ENCODE measurements at regions not wholly inside any gene's neighbourhood (a gene's known extent, or its start where the extent isn't known, plus 50 kb on each side); places are given as distances from the start of the nearest gene placed in this dataset.

DNA sequence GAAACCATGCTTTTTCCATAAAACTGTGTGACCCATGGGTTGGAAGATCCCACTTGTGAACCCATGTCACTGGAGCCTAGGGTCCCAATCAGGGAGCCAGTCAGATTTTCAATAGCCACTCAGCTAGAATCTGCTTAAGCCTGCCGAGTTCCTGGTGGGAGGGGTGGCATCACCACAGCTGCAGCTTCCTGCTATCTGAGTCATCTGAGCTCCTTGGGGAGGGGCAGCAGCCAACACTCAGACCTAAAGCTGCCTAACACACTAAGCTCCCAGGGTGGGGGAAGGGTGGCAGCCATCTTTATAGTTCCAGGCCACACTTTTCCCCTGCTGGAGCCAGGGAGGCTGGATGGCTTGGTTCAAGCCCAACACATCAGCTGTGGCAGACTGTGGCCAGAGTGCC is 350.1 kb downstream of the C4orf33 start:
- Histone ChIP-seq H3K79me2 (ENCODE audit: control insufficient read depth, insufficient read depth, low read length) (no peaks in the 10 kb centered on the region), H3K27me3 (ENCODE audit: control insufficient read depth, insufficient read depth, low read length) (no peaks in the 10 kb centered on the region), H3K27ac (ENCODE audit: insufficient read depth, low read length) (no peak overlapping the region), H4K20me1 (ENCODE audit: control insufficient read depth, extremely low read depth, insufficient read depth, low read length) (no peaks in the 10 kb centered on the region), H3K36me3 (ENCODE audit: control insufficient read depth, insufficient read depth, low read length) (no peaks in the 10 kb centered on the region), H3K4me2 (ENCODE audit: extremely low read depth, insufficient read depth, low read length) (no peak overlapping the region), H3K9me3 (ENCODE audit: control insufficient read depth, insufficient read depth, low read depth, low read length) (no peaks in the 10 kb centered on the region), H3K9ac (ENCODE audit: insufficient read depth, low read length) (no peak overlapping the region), H2AFZ (ENCODE audit: low read length) (no peak overlapping the region), H3K4me3 (replicated peaks in 1 of 4; ENCODE audit: control extremely low read depth in 1 of 4, insufficient read depth in 1 of 4, low read depth in 3 of 4, low read length in 4 of 4) (no peak overlapping the region), H3K4me1 (ENCODE audit: control insufficient read depth, extremely low read depth, insufficient read depth, low read length) (no peaks in the 10 kb centered on the region)
- TF ChIP-seq EZH2 (IDR thresholded peaks at IDR 0.05; ENCODE audit: low read length, missing control alignments) = no peak
- TF ChIP-seq, protein P1, sequence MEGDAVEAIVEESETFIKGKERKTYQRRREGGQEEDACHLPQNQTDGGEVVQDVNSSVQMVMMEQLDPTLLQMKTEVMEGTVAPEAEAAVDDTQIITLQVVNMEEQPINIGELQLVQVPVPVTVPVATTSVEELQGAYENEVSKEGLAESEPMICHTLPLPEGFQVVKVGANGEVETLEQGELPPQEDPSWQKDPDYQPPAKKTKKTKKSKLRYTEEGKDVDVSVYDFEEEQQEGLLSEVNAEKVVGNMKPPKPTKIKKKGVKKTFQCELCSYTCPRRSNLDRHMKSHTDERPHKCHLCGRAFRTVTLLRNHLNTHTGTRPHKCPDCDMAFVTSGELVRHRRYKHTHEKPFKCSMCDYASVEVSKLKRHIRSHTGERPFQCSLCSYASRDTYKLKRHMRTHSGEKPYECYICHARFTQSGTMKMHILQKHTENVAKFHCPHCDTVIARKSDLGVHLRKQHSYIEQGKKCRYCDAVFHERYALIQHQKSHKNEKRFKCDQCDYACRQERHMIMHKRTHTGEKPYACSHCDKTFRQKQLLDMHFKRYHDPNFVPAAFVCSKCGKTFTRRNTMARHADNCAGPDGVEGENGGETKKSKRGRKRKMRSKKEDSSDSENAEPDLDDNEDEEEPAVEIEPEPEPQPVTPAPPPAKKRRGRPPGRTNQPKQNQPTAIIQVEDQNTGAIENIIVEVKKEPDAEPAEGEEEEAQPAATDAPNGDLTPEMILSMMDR (conservative IDR thresholded peaks at IDR 0.05 in 1 of 2, IDR thresholded peaks at IDR 0.05 in 1 of 2; ENCODE audit: low read depth in 1 of 2, low read length in 2 of 2) = no peak
- DNase-seq (ENCODE audit: low read depth in 2 of 2) = no peak

DNA sequence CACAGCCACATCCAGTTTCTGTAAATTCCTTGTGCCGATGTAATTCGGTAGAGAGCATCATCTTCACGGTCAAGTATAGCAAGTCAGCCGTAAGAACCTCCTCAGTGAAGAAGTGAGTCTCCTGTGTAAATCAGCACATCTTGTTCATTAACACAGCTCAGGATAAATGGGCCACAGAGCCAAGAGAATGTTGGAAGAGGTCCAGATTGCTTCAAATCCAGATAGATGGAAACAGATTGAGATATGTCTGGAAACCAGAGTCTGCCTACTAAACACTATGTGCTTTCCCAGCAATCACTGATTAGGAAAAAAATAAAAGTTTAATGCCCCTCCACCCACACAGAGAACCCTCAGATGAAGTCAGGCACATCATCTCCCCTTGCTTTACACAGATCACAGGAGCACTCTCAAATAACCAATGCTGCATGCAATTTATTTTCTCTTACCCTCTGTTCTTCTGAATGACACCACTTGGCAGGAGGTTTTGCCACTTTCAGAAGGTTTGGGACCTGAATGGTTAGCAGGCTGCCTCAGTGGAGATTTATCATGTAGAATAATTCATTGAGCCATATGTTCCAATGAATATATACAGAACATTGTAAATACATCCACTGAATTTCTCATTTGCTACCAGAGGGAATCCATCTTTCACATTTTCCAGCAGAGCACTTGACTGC is 357.7 kb downstream of the C4orf33 start:
- H3K9me3 ChIP-seq (ENCODE audit: control insufficient read depth, insufficient read depth, low read depth, low read length) = no peaks in the 10 kb centered on the region
- no peak overlapping the region for H3K9ac ChIP-seq (ENCODE audit: insufficient read depth, low read length)
- DNase-seq (ENCODE audit: low read depth in 2 of 2) = no peak
- TF ChIP-seq, protein P1 (conservative IDR thresholded peaks at IDR 0.05 in 1 of 2, IDR thresholded peaks at IDR 0.05 in 1 of 2; ENCODE audit: low read depth in 1 of 2, low read length in 2 of 2) = no peak
- TF ChIP-seq EZH2 (IDR thresholded peaks at IDR 0.05; ENCODE audit: low read length, missing control alignments) = no peak
- no peaks in the 10 kb centered on the region for H3K79me2 ChIP-seq (ENCODE audit: control insufficient read depth, insufficient read depth, low read length)
- H3K27ac ChIP-seq (ENCODE audit: insufficient read depth, low read length) = no peak overlapping the region
- no peaks in the 10 kb centered on the region for H4K20me1 ChIP-seq (ENCODE audit: control insufficient read depth, extremely low read depth, insufficient read depth, low read length)
- H3K4me2 ChIP-seq (ENCODE audit: extremely low read depth, insufficient read depth, low read length) = no peak overlapping the region
- H3K27me3 ChIP-seq (ENCODE audit: control insufficient read depth, insufficient read depth, low read length) = no peaks in the 10 kb centered on the region
- no peak overlapping the region for H3K4me3 ChIP-seq (replicated peaks in 1 of 4; ENCODE audit: control extremely low read depth in 1 of 4, insufficient read depth in 1 of 4, low read depth in 3 of 4, low read length in 4 of 4)
- H3K4me1 ChIP-seq (ENCODE audit: control insufficient read depth, extremely low read depth, insufficient read depth, low read length) = no peaks in the 10 kb centered on the region
- H3K36me3 ChIP-seq (ENCODE audit: control insufficient read depth, insufficient read depth, low read length) = no peaks in the 10 kb centered on the region
- H2AFZ ChIP-seq (ENCODE audit: low read length) = no peak overlapping the region

DNA sequence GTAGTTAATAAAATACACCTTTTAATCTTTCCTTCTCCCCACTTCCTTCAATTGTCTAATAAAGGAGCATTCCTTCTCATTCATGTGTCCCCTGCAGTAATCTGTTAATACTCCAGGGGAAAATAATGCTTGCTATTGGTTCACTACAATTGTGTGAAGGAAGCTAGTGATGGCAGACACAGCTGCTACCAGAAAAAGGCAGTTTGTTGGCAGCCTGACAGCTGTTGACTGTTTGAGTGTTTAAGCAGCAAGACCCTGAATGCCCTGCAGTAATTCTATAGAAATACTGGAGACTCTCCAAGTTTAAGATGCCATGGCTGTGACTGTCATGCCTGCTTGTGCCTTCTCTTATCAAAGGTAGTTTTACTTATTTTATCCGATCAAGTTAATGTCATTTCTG is 359.5 kb downstream of the C4orf33 start:
- Histone ChIP-seq H3K79me2 (ENCODE audit: control insufficient read depth, insufficient read depth, low read length) (no peaks in the 10 kb centered on the region), H3K4me1 (ENCODE audit: control insufficient read depth, extremely low read depth, insufficient read depth, low read length) (no peaks in the 10 kb centered on the region), H3K4me2 (ENCODE audit: extremely low read depth, insufficient read depth, low read length) (no peak overlapping the region), H3K27ac (ENCODE audit: insufficient read depth, low read length) (no peak overlapping the region), H3K9ac (ENCODE audit: insufficient read depth, low read length) (no peak overlapping the region), H2AFZ (ENCODE audit: low read length) (no peak overlapping the region), H3K27me3 (ENCODE audit: control insufficient read depth, insufficient read depth, low read length) (no peaks in the 10 kb centered on the region), H3K9me3 (ENCODE audit: control insufficient read depth, insufficient read depth, low read depth, low read length) (no peaks in the 10 kb centered on the region), H3K36me3 (ENCODE audit: control insufficient read depth, insufficient read depth, low read length) (no peaks in the 10 kb centered on the region), H4K20me1 (ENCODE audit: control insufficient read depth, extremely low read depth, insufficient read depth, low read length) (no peaks in the 10 kb centered on the region), H3K4me3 (replicated peaks in 1 of 4; ENCODE audit: control extremely low read depth in 1 of 4, insufficient read depth in 1 of 4, low read depth in 3 of 4, low read length in 4 of 4) (no peak overlapping the region)
- no peak for DNase-seq (ENCODE audit: low read depth in 2 of 2)
- TF ChIP-seq EZH2 (IDR thresholded peaks at IDR 0.05; ENCODE audit: low read length, missing control alignments) = no peak
- TF ChIP-seq, protein P1 (conservative IDR thresholded peaks at IDR 0.05 in 1 of 2, IDR thresholded peaks at IDR 0.05 in 1 of 2; ENCODE audit: low read depth in 1 of 2, low read length in 2 of 2) = no peak

Measured in fibroblast of lung (primary cell).